Peyer's patch (tissue), 4 donors: ENCODE measurements at regions not wholly inside any gene's neighbourhood (a gene's known extent, or its start where the extent isn't known, plus 50 kb on each side); places are given as distances from the start of the nearest gene placed in this dataset.

ENCODE experiments used
- POLR2A ChIP-seq, 2 donors: fragments of 450-650 bp; IDR thresholded peaks; one replicate each; pipeline ENCODE4 v1.5.1; 2017; ENCODE audit warnings: antibody characterized with exemption in 2 of 2, mild to moderate bottlenecking in 2 of 2, moderate library complexity in 2 of 2
- TF ChIP-seq, protein P1 (sequence below), 6 experiments: fragments of 450-650 bp in 4 of 6; fragments of 200-600 bp in 2 of 6; sonication (generic) in 1 of 6; IDR thresholded peaks; one replicate each; pipeline ENCODE4 v1.5.1; 2017 to 2019; ENCODE audit warnings: antibody characterized with exemption in 6 of 6, mild to moderate bottlenecking in 3 of 6, moderate library complexity in 1 of 6

- TF ChIP-seq, protein P1, sequence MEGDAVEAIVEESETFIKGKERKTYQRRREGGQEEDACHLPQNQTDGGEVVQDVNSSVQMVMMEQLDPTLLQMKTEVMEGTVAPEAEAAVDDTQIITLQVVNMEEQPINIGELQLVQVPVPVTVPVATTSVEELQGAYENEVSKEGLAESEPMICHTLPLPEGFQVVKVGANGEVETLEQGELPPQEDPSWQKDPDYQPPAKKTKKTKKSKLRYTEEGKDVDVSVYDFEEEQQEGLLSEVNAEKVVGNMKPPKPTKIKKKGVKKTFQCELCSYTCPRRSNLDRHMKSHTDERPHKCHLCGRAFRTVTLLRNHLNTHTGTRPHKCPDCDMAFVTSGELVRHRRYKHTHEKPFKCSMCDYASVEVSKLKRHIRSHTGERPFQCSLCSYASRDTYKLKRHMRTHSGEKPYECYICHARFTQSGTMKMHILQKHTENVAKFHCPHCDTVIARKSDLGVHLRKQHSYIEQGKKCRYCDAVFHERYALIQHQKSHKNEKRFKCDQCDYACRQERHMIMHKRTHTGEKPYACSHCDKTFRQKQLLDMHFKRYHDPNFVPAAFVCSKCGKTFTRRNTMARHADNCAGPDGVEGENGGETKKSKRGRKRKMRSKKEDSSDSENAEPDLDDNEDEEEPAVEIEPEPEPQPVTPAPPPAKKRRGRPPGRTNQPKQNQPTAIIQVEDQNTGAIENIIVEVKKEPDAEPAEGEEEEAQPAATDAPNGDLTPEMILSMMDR (IDR thresholded peaks at IDR 0.05) = no peak
- no peak for TF ChIP-seq POLR2A (IDR thresholded peaks at IDR 0.05)
Measured at GRCh38 chr13:19252381-19252780, 70.8 kb upstream of the TUBA3C start.
